H7 (cell line): ENCODE measurements at regions not wholly inside any gene's neighbourhood (a gene's known extent, or its start where the extent isn't known, plus 50 kb on each side); places are given as distances from the start of the nearest gene placed in this dataset.
"Not testable (repeated sequence)": the region's sequence is repeated elsewhere in the genome, so short reads cannot be mapped to it uniquely, and the experiment has no call there.

ENCODE experiments used
- DNase-seq: peaks from one replicate; pipeline ENCODE4 v3.0.0; 2012
- H3K27me3 ChIP-seq: 2 replicates; pipeline ENCODE4 v1.6.0; 2011; ENCODE audit warnings: mild to moderate bottlenecking, low read length; ENCODE audit not compliant: control insufficient read depth, insufficient read depth
- H3K36me3 ChIP-seq: replicated peaks from 2 replicates; pipeline ENCODE4 v1.5.1; 2011; ENCODE audit warnings: low read length; ENCODE audit not compliant: control insufficient read depth, insufficient read depth
- H3K4me3 ChIP-seq: 2 replicates; pipeline ENCODE4 v1.5.1; 2011; ENCODE audit warnings: low read depth, mild to moderate bottlenecking, control low read depth, low read length, moderate library complexity; ENCODE audit not compliant: insufficient read depth

GRCh38 chr13:63304497-63304896 is 1888.8 kb upstream of the PCDH20 start:
- H3K4me3 ChIP-seq, result no peak overlapping the region
- no peaks in the 10 kb centered on the region for H3K27me3 ChIP-seq
- no peak for DNase-seq
- H3K36me3 ChIP-seq, result no peaks in the 10 kb centered on the region

DNA sequence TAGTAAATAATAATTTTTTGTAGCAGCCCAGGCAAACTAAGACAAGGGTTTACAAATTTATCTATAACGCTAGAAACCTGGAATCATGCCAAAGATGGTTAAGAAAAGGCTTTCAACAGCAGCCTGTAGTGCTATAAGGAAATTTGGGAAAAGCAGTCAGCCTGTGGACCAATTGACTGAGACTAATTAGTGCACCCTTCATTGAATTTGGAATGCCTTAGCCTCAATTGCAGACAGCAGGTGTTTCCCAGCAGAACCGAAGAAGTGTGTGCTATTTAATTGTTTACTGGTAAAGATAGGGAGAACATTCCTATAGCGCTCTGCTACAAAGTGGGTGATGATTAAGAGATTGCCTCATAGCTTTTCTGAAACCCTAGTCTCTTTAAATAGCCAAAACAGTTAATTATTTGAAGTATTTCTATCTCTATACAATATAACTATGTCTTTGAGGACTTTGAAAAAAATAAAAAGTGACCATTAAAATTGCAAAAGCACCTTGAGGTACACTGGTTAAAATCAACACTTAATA is 1884.3 kb upstream of the PCDH20 start:
- Histone ChIP-seq H3K27me3 (no peaks in the 10 kb centered on the region), H3K4me3 (no peak overlapping the region), H3K36me3 (no peaks in the 10 kb centered on the region)
- DNase-seq, result no peak

DNA sequence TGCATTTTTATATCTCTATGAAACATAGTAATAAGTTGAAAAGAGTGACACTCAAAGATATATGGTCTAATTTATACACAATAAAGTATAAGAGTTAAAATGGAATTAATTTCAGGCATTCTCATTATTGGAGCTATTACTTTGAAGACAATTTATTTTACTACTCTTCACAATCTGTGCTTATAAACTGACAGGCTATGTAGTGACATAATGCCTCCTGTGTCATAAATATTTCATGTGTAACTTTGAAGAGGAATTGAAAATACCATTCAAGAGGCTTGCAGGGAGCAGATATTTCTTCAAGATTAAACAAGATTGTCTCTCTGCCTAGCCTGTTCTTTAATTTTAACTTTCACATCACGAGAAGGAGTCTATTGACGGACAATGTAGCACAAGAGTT is 1881.5 kb upstream of the PCDH20 start:
- no peaks in the 10 kb centered on the region for H3K27me3 ChIP-seq
- H3K4me3 ChIP-seq, result no peak overlapping the region
- no peak for DNase-seq
- H3K36me3 ChIP-seq, result no peaks in the 10 kb centered on the region

DNA sequence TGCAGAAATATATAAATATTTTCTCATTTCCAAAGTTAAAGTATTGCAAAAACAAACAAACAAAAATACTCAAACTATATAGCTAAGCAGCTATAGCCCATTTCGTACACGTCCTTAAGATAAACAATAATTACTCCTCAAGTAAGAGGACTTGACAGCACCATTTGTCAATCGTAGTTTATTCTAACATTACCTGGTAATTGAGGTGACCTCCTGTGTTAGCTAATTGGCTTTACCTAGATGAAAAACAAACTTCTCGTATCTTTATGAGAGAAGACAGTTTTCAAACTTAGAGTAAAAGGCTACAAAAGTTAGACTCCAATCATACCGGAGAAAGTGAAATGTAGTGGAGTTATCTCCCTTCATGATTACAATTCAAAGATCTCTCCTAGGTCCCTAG is 1876.1 kb upstream of the PCDH20 start:
- Histone ChIP-seq H3K27me3 (no peaks in the 10 kb centered on the region), H3K36me3 (no peaks in the 10 kb centered on the region), H3K4me3 (no peak overlapping the region)
- no peak for DNase-seq

GRCh38 chr13:63288576-63288975 is 1872.9 kb upstream of the PCDH20 start:
- DNase-seq, result no peak
- no peaks in the 10 kb centered on the region for H3K36me3 ChIP-seq
- H3K27me3 ChIP-seq, result no peaks in the 10 kb centered on the region
- H3K4me3 ChIP-seq, result no peak overlapping the region

DNA sequence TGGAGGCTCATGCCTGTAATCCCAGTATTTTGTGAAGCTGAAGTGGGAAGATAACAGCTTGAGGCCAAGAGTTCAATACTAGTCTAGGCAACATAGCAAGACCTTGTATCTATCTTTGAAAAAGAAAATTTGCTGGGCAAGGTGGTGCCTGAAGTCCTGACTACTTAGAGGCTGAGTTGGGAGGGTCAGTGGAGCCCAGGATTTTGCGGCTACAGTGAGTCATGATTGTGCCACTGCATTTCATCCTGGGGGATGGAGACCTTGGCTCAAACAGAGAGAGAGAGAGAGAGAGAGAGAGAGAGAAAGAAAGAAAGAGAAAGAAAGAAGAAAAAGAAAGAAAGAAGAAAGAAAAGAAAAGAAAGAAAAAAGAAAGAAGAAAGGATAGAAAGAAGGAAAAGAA is 1872.3 kb upstream of the PCDH20 start:
- Histone ChIP-seq H3K4me3 (no peak overlapping the region), H3K27me3 (no peaks in the 10 kb centered on the region), H3K36me3 (no peaks in the 10 kb centered on the region)
- DNase-seq, result no peak

DNA sequence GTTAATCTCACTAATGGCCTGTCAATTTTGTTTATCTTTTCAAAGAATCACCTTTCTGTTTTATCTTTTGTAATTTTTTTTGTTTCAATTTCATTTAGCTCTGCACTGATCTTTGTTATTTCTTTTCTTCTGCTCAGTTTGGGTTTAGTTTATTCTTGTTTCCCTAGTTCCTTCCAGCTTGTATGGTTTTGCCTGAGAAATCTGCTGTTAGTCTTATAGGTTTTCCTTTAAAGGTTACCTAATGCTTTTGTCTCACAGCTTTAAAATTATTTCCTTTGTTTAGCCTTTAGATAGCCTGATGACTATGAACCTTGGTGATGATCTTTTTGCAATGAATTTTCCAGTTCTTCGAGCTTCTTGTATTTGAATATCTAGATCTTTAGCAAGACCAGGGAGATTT is 1869.8 kb upstream of the PCDH20 start:
- H3K4me3 ChIP-seq, result no peak overlapping the region
- no peaks in the 10 kb centered on the region for H3K27me3 ChIP-seq
- no peaks in the 10 kb centered on the region for H3K36me3 ChIP-seq
- DNase-seq, result no peak

- Histone ChIP-seq H3K36me3 (no peaks in the 10 kb centered on the region), H3K27me3 (no peaks in the 10 kb centered on the region), H3K4me3 (no peak overlapping the region)
- DNase-seq, result no peak
These were observed 1863.5 kb upstream of the PCDH20 start for GRCh38 chr13:63279136-63279535.

- DNase-seq, result no peak
- no peak overlapping the region for H3K4me3 ChIP-seq
These were observed 1859.1 kb upstream of the PCDH20 start for GRCh38 chr13:63274772-63275171.

DNA sequence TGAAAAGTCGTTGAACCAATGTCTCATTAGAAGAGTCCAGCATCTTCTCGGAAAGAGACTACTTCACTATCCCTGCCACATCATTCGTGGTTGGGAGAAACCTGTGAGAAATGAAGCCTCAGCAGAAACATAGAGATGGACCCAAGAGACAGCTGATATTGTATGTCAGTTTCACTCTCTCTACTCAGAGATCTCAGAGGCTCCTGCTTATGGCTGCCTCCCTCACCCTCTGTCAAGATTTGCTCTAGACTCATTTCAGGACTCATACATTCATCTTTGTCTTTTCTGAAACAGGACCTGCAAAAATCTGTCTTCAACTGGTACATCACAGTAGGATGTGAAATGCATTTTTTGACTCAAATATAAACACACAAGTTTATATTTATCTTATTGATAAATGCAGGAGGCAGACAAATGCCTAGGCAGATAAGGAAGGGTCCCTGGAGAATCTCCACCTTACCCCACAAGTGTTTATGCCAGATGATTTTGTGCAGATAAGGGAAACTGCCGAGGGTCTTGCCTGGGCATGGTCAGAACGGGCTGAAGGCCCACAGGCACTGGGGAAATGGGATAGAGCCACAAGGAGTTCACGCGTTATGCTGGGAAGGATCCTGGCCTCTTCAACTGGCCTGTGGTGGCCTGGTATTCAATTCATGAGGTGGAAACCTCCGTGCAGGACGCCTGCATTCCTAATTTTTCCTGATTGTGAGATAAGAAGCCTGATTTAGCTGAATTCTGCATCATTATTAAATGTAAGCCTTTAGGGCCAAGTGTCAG is 1834.0 kb upstream of the PCDH20 start:
- no peaks in the 10 kb centered on the region for H3K36me3 ChIP-seq
- no peak overlapping the region for H3K4me3 ChIP-seq
- H3K27me3 ChIP-seq, result no peaks in the 10 kb centered on the region
- DNase-seq, result no peak

More at GRCh38 chr13:63274772-63275171, 1859.1 kb upstream of the PCDH20 start:
- H3K27me3 ChIP-seq, result no peaks in the 10 kb centered on the region
- no peaks in the 10 kb centered on the region for H3K36me3 ChIP-seq

- DNase-seq, H3K36me3 ChIP-seq, H3K4me3 ChIP-seq, H3K27me3 ChIP-seq: not testable (repeated sequence)
These were observed 1821.2 kb upstream of the PCDH20 start for GRCh38 chr13:63236667-63237396.

- not testable (repeated sequence) for H3K27me3 ChIP-seq, DNase-seq, H3K36me3 ChIP-seq, H3K4me3 ChIP-seq
These were observed 1802.9 kb upstream of the PCDH20 start for GRCh38 chr13:63218596-63218995.

DNA sequence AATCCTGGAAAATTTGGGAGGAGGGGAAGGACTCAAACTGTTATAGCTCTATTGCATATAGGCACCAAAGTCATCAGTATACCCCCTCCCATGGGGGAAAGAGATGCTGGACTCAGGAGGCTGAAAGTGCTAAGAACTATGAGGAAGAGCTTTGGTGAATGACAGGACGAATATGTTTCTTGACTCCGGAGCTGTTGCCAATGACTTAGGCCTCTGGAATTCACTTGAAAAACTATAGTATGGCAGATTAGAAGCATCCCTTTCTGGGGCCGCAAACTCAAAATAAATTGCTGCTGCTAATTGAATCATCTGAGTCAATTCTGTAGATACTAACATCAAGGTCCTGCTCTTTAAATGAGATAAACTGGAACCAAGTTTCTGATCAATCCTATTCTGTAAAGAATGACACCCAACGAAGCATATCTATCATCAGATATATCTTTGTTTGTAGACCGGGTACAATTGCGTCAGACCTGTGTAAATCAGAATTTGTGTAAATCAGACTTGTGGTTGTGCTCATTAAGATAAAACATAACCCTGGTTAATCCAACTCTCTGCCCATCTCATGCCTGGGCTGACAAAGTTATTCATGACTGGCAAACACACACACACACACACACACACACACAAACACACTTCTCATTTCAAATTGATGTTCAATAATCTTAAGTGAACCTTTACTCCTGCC is 1793.8 kb upstream of the PCDH20 start:
- Histone ChIP-seq H3K27me3 (no peaks in the 10 kb centered on the region), H3K4me3 (no peak overlapping the region), H3K36me3 (no peaks in the 10 kb centered on the region)
- DNase-seq, result no peak

DNA sequence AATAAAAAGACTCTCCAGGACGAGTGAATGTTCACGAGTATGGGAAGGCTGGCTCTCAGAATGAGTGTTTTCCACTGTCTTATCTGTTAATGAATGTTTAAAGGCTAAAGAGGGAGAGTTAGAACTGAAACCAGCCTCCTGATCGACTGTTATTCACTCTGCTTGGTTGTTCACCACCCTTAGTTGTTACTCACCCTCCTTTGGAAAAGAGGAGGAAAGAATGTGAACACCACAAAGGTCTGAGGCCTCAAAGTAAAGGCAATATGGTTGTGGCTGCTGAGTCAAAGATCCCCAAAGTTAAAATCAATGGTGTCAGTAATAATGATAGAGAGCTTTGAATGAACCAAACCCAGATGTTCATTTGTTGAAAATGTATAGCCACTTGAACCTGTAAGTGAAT is 1793.2 kb upstream of the PCDH20 start:
- no peak overlapping the region for H3K4me3 ChIP-seq
- no peaks in the 10 kb centered on the region for H3K36me3 ChIP-seq
- DNase-seq, result no peak
- H3K27me3 ChIP-seq, result no peaks in the 10 kb centered on the region

DNA sequence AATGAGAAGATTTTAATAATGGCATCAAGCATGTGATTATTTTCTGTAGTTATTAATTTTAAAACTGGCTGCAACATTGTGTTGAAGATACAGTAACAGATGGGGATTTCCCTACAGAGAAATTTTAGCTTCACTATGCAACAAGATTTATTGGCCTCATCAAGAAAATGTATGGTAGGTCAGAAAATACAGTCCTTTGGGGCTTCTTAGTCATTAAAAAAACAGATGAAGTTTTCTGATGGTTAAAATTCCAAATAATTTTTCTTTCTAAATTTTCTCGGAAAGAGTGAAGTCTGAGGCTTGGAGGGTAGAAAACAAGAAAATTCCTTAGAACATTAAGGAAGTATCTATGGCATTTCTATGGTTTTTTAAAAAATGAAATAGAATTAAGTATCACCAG is 1790.8 kb upstream of the PCDH20 start:
- H3K36me3 ChIP-seq, result no peaks in the 10 kb centered on the region
- H3K27me3 ChIP-seq, result no peaks in the 10 kb centered on the region
- DNase-seq, result no peak
- no peak overlapping the region for H3K4me3 ChIP-seq
